SW480 (cell line): ENCODE measurements at regions not wholly inside any gene's neighbourhood (a gene's known extent, or its start where the extent isn't known, plus 50 kb on each side); places are given as distances from the start of the nearest gene placed in this dataset.

Experiments used
- DNase-seq: peaks from one replicate; pipeline ENCODE4 v3.0.0-alpha.2; 2016; ENCODE audit warnings: low spot score

GRCh38 chr2:118738524-118739308 is 108.7 kb downstream of the EN1 start:
- peak; percentile 57 for DNase-seq

- no peak for DNase-seq
These were observed 109.3 kb downstream of the EN1 start for GRCh38 chr2:118738106-118738505.

DNA sequence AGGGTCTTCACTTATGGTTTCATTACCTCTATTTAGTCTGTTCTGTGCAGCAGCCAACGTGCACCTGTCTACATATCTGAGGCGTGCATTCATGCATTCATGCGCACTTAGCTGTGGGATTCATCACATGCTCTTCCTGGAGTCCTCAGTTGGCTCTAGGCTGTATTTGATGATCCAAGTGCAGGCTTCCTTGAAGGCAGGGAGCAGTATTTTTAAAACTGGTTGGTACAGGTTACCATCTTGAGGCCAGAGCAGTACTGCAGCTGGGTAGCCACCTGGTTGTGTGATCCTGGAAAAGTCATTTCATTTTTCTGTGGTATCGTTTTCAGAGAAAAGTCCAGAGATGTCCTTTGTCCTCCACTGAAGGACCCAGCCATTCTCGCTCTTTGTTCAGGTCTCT is 109.8 kb downstream of the EN1 start:
- no peak for DNase-seq

DNA sequence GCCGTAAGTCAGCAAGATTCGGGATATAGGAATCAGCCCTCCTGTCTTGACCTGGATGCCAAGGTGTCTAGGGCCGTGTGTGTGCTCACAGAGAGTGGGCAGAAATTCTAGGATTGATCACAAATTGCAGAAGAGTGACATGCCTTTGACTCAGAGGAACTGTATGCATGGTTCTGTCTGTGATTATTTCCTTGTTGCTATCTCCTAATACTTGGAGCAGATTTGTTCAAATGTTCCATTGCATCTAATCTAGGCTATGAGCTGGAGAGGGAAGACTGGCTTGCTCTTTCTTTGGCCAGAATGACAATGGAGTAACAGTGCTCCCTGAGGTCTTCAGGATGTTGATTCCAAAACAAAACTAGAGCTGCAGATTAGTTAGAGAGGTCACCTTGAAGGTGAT is 115.0 kb downstream of the EN1 start:
- no peak for DNase-seq

- DNase-seq, result no peak
These were observed 116.0 kb downstream of the EN1 start for GRCh38 chr2:118731413-118731812.

DNA sequence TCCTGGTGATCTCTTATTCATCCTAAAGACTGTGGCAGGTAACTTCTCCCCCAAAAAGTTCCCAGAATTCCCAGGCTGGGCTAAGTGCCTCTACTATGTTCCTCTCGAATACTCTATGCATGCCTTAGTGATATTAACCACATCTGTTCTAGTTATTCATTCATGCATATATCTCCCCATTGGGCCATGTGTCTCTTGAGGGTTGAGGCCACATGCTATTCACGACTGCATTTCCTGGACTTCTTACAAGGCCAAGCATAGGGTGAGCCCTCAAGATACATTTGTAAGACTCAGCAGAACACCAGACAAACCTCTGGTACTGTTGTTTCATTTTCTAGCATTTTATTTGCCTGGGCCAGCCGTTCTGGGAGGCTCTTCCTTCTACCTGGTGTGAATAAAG is 117.0 kb downstream of the EN1 start:
- no peak for DNase-seq

DNA sequence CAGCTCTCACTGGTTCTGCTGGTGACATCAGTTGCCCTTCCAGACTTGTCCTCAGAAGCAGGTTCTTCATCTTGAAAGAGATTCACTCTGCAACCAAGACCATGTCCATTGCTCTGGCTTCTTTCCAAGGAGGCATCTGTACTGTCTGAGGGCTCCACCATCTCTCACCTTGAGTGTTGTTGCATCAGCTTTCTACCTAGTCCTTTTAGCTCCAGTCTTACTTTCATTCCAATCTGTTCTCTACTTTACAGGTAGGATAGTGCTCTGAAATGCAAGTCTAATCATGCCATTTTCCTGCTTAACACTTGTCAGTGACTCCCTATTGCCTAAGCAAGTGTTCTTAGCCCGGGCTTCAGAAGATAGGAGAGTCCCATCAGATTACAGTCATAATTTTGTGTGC is 117.7 kb downstream of the EN1 start:
- no peak for DNase-seq

GRCh38 chr2:118728984-118729383 is 118.5 kb downstream of the EN1 start:
- no peak for DNase-seq

GRCh38 chr2:118726821-118727220 is 120.6 kb downstream of the EN1 start:
- no peak for DNase-seq

DNA sequence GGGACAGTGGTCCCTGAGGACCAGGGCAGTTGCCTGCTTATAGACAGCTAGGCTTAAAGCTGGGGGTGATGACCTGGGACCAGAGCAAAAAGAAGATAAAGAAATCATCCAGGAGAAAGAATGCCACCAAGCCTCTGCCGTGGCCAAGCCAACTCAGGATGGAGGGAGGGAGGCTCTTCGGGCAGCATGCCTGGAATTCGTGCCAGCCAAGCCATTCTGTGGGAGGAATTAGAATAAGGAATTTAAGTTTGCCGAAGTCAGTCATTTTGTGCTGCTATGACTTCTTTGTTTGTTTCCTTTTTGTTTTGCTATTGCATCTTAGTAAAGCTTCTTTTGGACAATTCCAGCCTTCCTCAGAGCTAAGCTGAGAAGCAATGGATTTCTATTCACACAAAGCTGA is 124.1 kb downstream of the EN1 start:
- DNase-seq, result no peak

GRCh38 chr2:118722976-118723375 is 124.5 kb downstream of the EN1 start:
- no peak for DNase-seq

- no peak for DNase-seq
These were observed 125.5 kb downstream of the EN1 start for GRCh38 chr2:118721817-118722551.

- no peak for DNase-seq
These were observed 126.6 kb downstream of the EN1 start for GRCh38 chr2:118720866-118721265.

GRCh38 chr2:118718921-118719320 is 128.5 kb downstream of the EN1 start:
- DNase-seq, result no peak

DNA sequence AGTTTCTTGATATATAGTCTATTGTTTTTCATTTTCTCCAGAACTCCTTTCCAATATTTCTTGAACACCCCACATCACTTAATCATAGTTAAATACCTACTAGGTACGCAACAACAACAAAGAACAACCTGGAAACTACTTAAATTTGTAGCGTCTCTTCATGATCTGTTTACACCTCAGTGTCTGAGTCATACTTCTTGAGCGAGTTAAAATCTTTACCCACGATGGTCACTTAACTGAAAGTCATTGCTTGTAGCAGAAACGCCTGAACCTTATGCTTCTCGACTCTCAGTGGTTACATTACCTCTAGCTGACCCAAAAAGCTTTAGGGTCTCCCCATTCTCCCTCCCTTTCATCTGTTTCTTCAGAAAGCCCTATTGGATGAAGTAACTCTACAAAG is 131.3 kb downstream of the EN1 start:
- DNase-seq, result no peak

DNA sequence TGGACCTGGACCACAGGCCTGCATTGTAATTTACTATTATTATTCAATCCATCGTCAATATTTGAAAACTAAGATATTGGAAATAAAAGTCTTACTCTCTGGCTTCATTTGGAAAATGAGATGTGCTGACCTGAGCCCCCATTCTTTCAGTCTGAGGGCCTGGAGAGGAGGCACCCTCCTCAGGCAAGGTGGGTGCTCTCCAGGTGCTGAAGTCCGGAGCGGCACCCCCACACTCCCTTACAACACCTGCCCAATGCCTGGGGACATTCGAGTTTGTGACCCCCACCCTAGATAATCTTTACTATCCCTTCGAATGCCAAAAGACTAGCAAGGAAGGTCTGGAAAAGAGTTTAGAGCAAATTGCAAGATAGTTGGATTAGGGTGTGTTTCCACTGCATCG is 133.3 kb downstream of the EN1 start:
- no peak for DNase-seq

- no peak for DNase-seq
These were observed 135.8 kb downstream of the EN1 start for GRCh38 chr2:118711603-118712002.

GRCh38 chr2:118710481-118710880 is 137.0 kb downstream of the EN1 start:
- DNase-seq, result no peak

DNA sequence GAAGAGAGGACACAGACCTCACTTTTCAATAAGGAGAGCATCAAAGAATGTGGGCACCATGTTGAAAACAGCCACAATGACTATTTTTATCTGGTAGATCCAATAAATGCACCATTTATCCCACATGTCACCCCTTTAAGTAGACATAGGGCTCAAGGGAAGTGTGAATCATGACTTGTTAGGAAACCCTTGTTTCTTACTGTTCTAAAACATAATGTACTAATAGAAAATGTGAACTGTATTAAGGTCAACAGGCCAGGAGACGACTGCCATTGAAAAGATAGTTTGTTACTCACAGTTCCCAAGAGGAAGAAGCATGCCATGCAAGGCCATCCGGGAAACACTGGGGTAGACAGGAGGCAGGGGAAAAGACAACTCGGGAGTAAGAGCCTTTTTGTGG is 137.7 kb downstream of the EN1 start:
- no peak for DNase-seq

DNA sequence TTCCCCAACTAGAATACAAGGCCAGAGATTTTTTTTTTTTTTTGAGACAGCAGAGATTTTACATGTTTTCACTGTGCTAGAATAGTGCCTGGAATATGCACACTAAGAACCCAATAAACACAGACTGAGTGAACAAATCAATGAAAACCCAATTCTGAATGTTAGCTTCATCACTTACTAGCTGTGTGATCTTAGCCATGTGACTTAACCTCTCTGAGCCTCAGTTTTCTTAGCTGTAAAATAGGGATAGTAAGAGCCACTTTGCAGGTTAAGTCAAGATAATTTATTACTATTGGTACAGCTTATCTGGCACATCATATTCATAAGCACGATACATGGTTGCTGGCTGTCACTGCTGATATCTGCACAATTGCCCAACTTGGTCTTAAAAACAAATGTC is 140.6 kb downstream of the EN1 start:
- DNase-seq, result no peak

GRCh38 chr2:118706371-118706770 is 141.1 kb downstream of the EN1 start:
- no peak for DNase-seq

- DNase-seq, result no peak
These were observed 142.4 kb downstream of the EN1 start for GRCh38 chr2:118705032-118705431.

DNA sequence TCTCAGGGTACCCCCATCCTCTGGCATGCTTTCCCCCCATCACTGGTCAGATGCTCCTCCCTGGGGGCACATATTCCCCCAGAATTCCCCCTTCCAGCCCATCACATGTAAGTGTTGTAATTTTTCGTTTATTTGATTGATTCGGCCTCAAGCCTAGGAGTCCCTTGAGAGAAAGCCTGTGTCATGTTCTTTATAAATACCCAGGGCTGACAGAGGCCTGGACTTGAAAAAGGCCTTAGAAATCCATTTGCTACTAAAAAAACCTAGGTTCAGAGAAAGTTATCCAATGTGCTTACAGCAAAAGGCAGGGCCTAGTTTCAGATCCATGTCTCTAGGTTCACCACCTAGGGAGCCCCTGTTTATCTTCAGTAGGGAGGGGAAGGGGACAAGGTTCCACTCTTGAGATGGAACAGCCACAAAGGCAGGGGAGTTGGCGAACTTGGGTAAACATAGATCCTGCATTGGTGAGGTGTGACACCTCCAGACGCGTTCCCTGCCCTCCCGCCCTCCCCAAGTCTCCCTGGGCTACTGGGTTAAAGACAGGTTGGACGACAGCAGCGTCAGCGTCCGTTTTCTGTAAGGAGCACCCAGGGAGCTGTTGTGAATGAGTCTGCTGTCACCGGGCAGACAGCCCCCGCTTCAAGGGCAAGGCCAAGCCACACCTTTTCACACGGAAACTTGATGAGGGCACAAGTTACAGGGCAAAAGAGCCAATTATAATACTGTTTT is 147.8 kb downstream of the EN1 start:
- DNase-seq, result no peak
